ENCODE measurements at regions not wholly inside any gene's neighbourhood (a gene's known extent, or its start where the extent isn't known, plus 50 kb on each side); places are given as distances from the start of the nearest gene placed in this dataset.
"Not testable (repeated sequence)": the region's sequence is repeated elsewhere in the genome, so short reads cannot be mapped to it uniquely, and the experiment has no call there.

- no peaks in the 10 kb centered on the region for H3K27me3 ChIP-seq (ENCODE audit: control insufficient read depth in 4 of 4, insufficient read depth in 4 of 4, low read length in 3 of 4)
- no peak for DNase-seq (ENCODE audit: low spot score)
- no peak overlapping the region for H3K27ac ChIP-seq (ENCODE audit: low read depth in 1 of 2, low read length in 2 of 2)
- 96% methylated on average over 2 of the region's 2 CpGs for WGBS
- H3K4me1 ChIP-seq (ENCODE audit: control insufficient read depth in 4 of 4, insufficient read depth in 4 of 4, low read length in 3 of 4) = peaks cover 0 to 12% (median 9%) of the 10 kb centered on the region in 4 donors
- no peaks in the 10 kb centered on the region for H3K9me3 ChIP-seq (ENCODE audit: control insufficient read depth in 4 of 4, low read length in 3 of 4)
- H3K36me3 ChIP-seq (ENCODE audit: control insufficient read depth in 4 of 4, insufficient read depth in 3 of 4, low read depth in 1 of 4, low read length in 3 of 4) = no peaks in the 10 kb centered on the region
- H3K9ac ChIP-seq (ENCODE audit: low read depth in 1 of 2, low read length in 2 of 2) = no peak overlapping the region
- no peak overlapping the region for H3K4me3 ChIP-seq (ENCODE audit: low read depth in 1 of 3, low read length in 3 of 3)
- TF ChIP-seq ATF3 (IDR thresholded peaks at IDR 0.05) (no peak), FOXA1 (IDR thresholded peaks at IDR 0.05) (no peak), ZBTB33 (IDR thresholded peaks at IDR 0.05) (no peak), CTCF (IDR thresholded peaks at IDR 0.05; ENCODE audit: low read depth, low read length, missing input control) (no peak), YY1 (IDR thresholded peaks at IDR 0.05) (no peak), FOXA2 (IDR thresholded peaks at IDR 0.05) (no peak), TAF1 (conservative IDR thresholded peaks at IDR 0.05) (no peak), RXRA (IDR thresholded peaks at IDR 0.05) (no peak), MAX (IDR thresholded peaks at IDR 0.05) (no peak), SP1 (IDR thresholded peaks at IDR 0.05) (no peak), HNF4A (conservative IDR thresholded peaks at IDR 0.05) (no peak), RAD21 (IDR thresholded peaks at IDR 0.05) (no peak), JUND (IDR thresholded peaks at IDR 0.05) (no peak)
Measured at GRCh38 chr15:91414124-91414523, 314.1 kb downstream of the SV2B start.

- WGBS = 94% methylated on average over 4 of the region's 4 CpGs
- H3K4me3 ChIP-seq (ENCODE audit: low read depth in 1 of 3, low read length in 3 of 3); H3K9me3 ChIP-seq (ENCODE audit: control insufficient read depth in 4 of 4, low read length in 3 of 4): not testable (repeated sequence)
Measured at GRCh38 chr15:91415258-91415657, 315.2 kb downstream of the SV2B start.

GRCh38 chr15:91420689-91421088 is 320.6 kb downstream of the SV2B start:
- no peaks in the 10 kb centered on the region for H3K4me1 ChIP-seq (ENCODE audit: control insufficient read depth in 4 of 4, insufficient read depth in 4 of 4, low read length in 3 of 4)
- H3K9ac ChIP-seq (ENCODE audit: low read depth in 1 of 2, low read length in 2 of 2) = no peak overlapping the region
- H3K36me3 ChIP-seq (ENCODE audit: control insufficient read depth in 4 of 4, insufficient read depth in 3 of 4, low read depth in 1 of 4, low read length in 3 of 4) = no peaks in the 10 kb centered on the region
- H3K27ac ChIP-seq (ENCODE audit: low read depth in 1 of 2, low read length in 2 of 2) = no peak overlapping the region
- 83% methylated on average over 2 of the region's 2 CpGs for WGBS
- H3K27me3 ChIP-seq (ENCODE audit: control insufficient read depth in 4 of 4, insufficient read depth in 4 of 4, low read length in 3 of 4) = no peaks in the 10 kb centered on the region
- H3K4me3 ChIP-seq (ENCODE audit: low read depth in 1 of 3, low read length in 3 of 3) = no peak overlapping the region
- DNase-seq (ENCODE audit: low spot score) = no peak
- H3K9me3 ChIP-seq (ENCODE audit: control insufficient read depth in 4 of 4, low read length in 3 of 4) = no peaks in the 10 kb centered on the region
- TF ChIP-seq ZBTB33 (IDR thresholded peaks at IDR 0.05) (no peak), EGR1 (IDR thresholded peaks at IDR 0.05; ENCODE audit: low read depth in 2 of 2) (no peak), GABPA (IDR thresholded peaks at IDR 0.05 in 1 of 2, conservative IDR thresholded peaks at IDR 0.05 in 1 of 2) (no peak), NR2F2 (IDR thresholded peaks at IDR 0.05) (no peak), FOXA2 (IDR thresholded peaks at IDR 0.05) (no peak), MAX (IDR thresholded peaks at IDR 0.05) (no peak), YY1 (IDR thresholded peaks at IDR 0.05) (no peak), ATF3 (IDR thresholded peaks at IDR 0.05) (no peak), HNF4A (conservative IDR thresholded peaks at IDR 0.05) (no peak), SP1 (IDR thresholded peaks at IDR 0.05) (no peak), RXRA (IDR thresholded peaks at IDR 0.05) (no peak), HNF4G (IDR thresholded peaks at IDR 0.05) (no peak), JUND (IDR thresholded peaks at IDR 0.05) (no peak), FOXA1 (IDR thresholded peaks at IDR 0.05) (no peak), TAF1 (conservative IDR thresholded peaks at IDR 0.05) (no peak), CTCF (IDR thresholded peaks at IDR 0.05; ENCODE audit: low read depth, low read length, missing input control) (no peak)

More at GRCh38 chr15:91415258-91415657, 315.2 kb downstream of the SV2B start:
- H3K27ac ChIP-seq (ENCODE audit: low read depth in 1 of 2, low read length in 2 of 2); DNase-seq (ENCODE audit: low spot score); H3K9ac ChIP-seq (ENCODE audit: low read depth in 1 of 2, low read length in 2 of 2); H3K27me3 ChIP-seq (ENCODE audit: control insufficient read depth in 4 of 4, insufficient read depth in 4 of 4, low read length in 3 of 4); H3K36me3 ChIP-seq (ENCODE audit: control insufficient read depth in 4 of 4, insufficient read depth in 3 of 4, low read depth in 1 of 4, low read length in 3 of 4): not testable (repeated sequence)
- peaks cover 0 to 12% (median 7%) of the 10 kb centered on the region in 4 donors for H3K4me1 ChIP-seq (ENCODE audit: control insufficient read depth in 4 of 4, insufficient read depth in 4 of 4, low read length in 3 of 4)
